ENCODE measurements at regions not wholly inside any gene's neighbourhood (a gene's known extent, or its start where the extent isn't known, plus 50 kb on each side); places are given as distances from the start of the nearest gene placed in this dataset.

DNA sequence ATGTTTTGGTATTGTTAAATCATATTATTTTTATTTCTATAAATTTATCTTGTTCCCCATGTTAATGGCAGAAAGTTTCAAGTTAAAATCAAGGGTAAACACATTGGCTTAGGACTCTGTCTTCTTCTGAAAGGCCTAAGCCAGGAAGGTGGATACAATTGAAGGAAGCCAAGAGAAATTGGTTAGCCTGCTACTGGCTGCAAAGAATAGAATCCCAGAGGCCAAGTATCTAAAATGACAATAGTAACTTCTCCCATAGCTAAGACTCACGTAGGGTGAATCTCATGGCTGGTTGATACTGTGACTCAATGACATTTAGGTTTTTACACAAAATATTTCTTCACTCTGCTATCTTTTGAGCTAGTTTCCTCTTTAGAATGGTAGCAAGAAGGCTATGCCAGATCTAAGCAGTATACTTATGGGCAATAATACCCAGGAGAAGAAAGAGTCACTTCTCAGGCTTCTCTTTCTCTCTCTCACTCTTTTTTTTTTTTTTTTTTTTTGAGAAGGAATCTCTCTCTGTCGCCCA lies 621.5 kb upstream of the TBL1XR1 start:
- Histone ChIP-seq H3K9me3 (ENCODE audit: control insufficient read depth in 4 of 4, low read length in 3 of 4) (no peaks in the 10 kb centered on the region), H3K4me1 (ENCODE audit: control insufficient read depth in 4 of 4, insufficient read depth in 4 of 4, low read length in 3 of 4) (peaks cover 3 to 17% (median 12%) of the 10 kb centered on the region in 4 donors), H3K9ac (ENCODE audit: low read depth in 1 of 2, low read length in 2 of 2) (no peak overlapping the region), H3K4me3 (ENCODE audit: low read depth in 1 of 3, low read length in 3 of 3) (no peak overlapping the region), H3K27ac (ENCODE audit: low read depth in 1 of 2, low read length in 2 of 2) (no peak overlapping the region), H3K27me3 (ENCODE audit: control insufficient read depth in 4 of 4, insufficient read depth in 4 of 4, low read length in 3 of 4) (no peaks in the 10 kb centered on the region), H3K36me3 (ENCODE audit: control insufficient read depth in 4 of 4, insufficient read depth in 3 of 4, low read depth in 1 of 4, low read length in 3 of 4) (no peaks in the 10 kb centered on the region)
- DNase-seq (ENCODE audit: low spot score) = no peak
- TF ChIP-seq FOXA2 (IDR thresholded peaks at IDR 0.05) = no peak
- TF ChIP-seq, protein P1, sequence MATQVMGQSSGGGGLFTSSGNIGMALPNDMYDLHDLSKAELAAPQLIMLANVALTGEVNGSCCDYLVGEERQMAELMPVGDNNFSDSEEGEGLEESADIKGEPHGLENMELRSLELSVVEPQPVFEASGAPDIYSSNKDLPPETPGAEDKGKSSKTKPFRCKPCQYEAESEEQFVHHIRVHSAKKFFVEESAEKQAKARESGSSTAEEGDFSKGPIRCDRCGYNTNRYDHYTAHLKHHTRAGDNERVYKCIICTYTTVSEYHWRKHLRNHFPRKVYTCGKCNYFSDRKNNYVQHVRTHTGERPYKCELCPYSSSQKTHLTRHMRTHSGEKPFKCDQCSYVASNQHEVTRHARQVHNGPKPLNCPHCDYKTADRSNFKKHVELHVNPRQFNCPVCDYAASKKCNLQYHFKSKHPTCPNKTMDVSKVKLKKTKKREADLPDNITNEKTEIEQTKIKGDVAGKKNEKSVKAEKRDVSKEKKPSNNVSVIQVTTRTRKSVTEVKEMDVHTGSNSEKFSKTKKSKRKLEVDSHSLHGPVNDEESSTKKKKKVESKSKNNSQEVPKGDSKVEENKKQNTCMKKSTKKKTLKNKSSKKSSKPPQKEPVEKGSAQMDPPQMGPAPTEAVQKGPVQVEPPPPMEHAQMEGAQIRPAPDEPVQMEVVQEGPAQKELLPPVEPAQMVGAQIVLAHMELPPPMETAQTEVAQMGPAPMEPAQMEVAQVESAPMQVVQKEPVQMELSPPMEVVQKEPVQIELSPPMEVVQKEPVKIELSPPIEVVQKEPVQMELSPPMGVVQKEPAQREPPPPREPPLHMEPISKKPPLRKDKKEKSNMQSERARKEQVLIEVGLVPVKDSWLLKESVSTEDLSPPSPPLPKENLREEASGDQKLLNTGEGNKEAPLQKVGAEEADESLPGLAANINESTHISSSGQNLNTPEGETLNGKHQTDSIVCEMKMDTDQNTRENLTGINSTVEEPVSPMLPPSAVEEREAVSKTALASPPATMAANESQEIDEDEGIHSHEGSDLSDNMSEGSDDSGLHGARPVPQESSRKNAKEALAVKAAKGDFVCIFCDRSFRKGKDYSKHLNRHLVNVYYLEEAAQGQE (IDR thresholded peaks at IDR 0.05) = no peak
- TF ChIP-seq, protein P2, sequence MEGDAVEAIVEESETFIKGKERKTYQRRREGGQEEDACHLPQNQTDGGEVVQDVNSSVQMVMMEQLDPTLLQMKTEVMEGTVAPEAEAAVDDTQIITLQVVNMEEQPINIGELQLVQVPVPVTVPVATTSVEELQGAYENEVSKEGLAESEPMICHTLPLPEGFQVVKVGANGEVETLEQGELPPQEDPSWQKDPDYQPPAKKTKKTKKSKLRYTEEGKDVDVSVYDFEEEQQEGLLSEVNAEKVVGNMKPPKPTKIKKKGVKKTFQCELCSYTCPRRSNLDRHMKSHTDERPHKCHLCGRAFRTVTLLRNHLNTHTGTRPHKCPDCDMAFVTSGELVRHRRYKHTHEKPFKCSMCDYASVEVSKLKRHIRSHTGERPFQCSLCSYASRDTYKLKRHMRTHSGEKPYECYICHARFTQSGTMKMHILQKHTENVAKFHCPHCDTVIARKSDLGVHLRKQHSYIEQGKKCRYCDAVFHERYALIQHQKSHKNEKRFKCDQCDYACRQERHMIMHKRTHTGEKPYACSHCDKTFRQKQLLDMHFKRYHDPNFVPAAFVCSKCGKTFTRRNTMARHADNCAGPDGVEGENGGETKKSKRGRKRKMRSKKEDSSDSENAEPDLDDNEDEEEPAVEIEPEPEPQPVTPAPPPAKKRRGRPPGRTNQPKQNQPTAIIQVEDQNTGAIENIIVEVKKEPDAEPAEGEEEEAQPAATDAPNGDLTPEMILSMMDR (IDR thresholded peaks at IDR 0.05; ENCODE audit: low read depth, low read length, missing input control) = no peak
- no peak for TF ChIP-seq TAF1 (conservative IDR thresholded peaks at IDR 0.05)
- no peak for TF ChIP-seq GABPA (IDR thresholded peaks at IDR 0.05 in 1 of 2, conservative IDR thresholded peaks at IDR 0.05 in 1 of 2)
- TF ChIP-seq HNF4A (conservative IDR thresholded peaks at IDR 0.05) = no peak
- TF ChIP-seq RXRA (IDR thresholded peaks at IDR 0.05) = no peak
- no peak for TF ChIP-seq HNF4G (IDR thresholded peaks at IDR 0.05)
- TF ChIP-seq RAD21 (IDR thresholded peaks at IDR 0.05) = no peak
- 94% methylated on average over 2 of the region's 2 CpGs for WGBS

DNA sequence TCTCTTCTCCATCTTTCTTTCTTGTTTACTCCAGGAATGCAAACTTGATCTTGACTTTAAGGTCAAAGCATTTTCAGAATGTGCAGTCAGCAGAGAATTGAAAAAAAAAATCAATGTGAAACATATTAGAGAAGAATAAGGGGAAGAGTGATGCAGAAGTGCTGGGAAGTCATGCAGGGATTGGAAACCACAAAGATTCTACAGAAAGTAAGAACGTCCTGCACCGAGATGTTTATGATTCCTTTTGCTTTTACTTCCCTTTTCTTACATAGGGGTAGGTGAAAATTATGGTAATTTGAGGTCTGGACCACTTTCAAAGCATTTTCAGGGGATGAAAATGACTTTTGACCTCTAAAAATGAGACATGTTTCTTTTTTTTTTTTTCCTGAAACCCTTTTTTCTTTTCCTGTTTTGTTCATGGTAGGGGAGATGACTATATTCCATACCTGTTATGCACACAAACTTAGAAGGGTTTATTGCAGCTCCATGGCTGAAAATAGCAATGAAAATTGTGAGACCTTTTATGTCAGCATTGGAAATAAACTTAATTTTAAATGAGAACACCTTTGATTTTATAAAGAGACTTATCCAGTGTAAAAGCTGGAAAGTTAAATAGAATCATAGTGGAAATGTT lies 623.5 kb upstream of the TBL1XR1 start:
- WGBS = 79% methylated on average over 2 of the region's 2 CpGs
- no peaks in the 10 kb centered on the region for H3K9me3 ChIP-seq (ENCODE audit: control insufficient read depth in 4 of 4, low read length in 3 of 4)
- H3K4me3 ChIP-seq (ENCODE audit: low read depth in 1 of 3, low read length in 3 of 3) = no peak overlapping the region
- peaks cover 11 to 27% (median 25%) of the 10 kb centered on the region in 4 donors for H3K4me1 ChIP-seq (ENCODE audit: control insufficient read depth in 4 of 4, insufficient read depth in 4 of 4, low read length in 3 of 4)
- H3K27me3 ChIP-seq (ENCODE audit: control insufficient read depth in 4 of 4, insufficient read depth in 4 of 4, low read length in 3 of 4) = no peaks in the 10 kb centered on the region
- H3K27ac ChIP-seq (ENCODE audit: low read depth in 1 of 2, low read length in 2 of 2) = no peak overlapping the region
- H3K36me3 ChIP-seq (ENCODE audit: control insufficient read depth in 4 of 4, insufficient read depth in 3 of 4, low read depth in 1 of 4, low read length in 3 of 4) = no peaks in the 10 kb centered on the region
- no peak for DNase-seq (ENCODE audit: low spot score)
- TF ChIP-seq FOXA1 (IDR thresholded peaks at IDR 0.05) = no peak
- TF ChIP-seq FOXA2 (IDR thresholded peaks at IDR 0.05) = no peak
- TF ChIP-seq EGR1 (IDR thresholded peaks at IDR 0.05; ENCODE audit: low read depth in 2 of 2) = no peak
- TF ChIP-seq, protein P3, sequence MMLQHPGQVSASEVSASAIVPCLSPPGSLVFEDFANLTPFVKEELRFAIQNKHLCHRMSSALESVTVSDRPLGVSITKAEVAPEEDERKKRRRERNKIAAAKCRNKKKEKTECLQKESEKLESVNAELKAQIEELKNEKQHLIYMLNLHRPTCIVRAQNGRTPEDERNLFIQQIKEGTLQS (IDR thresholded peaks at IDR 0.05) = no peak
- no peak for TF ChIP-seq SP1 (IDR thresholded peaks at IDR 0.05)
- no peak for TF ChIP-seq GABPA (IDR thresholded peaks at IDR 0.05 in 1 of 2, conservative IDR thresholded peaks at IDR 0.05 in 1 of 2)
- TF ChIP-seq NR2F2 (IDR thresholded peaks at IDR 0.05) = no peak
- TF ChIP-seq HNF4G (IDR thresholded peaks at IDR 0.05) = no peak
- TF ChIP-seq RAD21 (IDR thresholded peaks at IDR 0.05) = no peak
- no peak overlapping the region for H3K9ac ChIP-seq (ENCODE audit: low read depth in 1 of 2, low read length in 2 of 2)
